ENCODE measurements at regions not wholly inside any gene's neighbourhood (a gene's known extent, or its start where the extent isn't known, plus 50 kb on each side); places are given as distances from the start of the nearest gene placed in this dataset.
"Not testable (repeated sequence)": the region's sequence is repeated elsewhere in the genome, so short reads cannot be mapped to it uniquely, and the experiment has no call there.

DNA sequence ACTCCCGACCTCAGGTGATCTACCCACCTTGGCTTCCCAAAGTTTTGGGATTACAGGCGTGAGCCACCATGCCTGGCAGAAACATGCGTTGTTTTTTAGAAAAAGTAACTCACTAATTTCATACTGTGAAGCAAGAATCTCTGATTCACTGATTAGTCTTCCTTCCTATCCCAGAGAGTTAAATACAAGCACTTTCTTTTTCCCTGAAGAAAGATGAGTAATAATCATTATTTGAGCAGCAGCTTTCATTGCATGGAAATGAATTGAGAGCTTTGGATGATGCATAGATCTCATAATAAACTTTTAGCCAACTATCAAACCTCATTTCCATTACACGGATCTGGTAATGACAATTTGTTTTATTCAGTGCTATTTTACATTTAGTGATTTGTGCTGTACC is 892.5 kb upstream of the EYS start:
- DNase-seq (ENCODE audit: low read depth in 4 of 4, low spot score in 2 of 4) = no peak

DNA sequence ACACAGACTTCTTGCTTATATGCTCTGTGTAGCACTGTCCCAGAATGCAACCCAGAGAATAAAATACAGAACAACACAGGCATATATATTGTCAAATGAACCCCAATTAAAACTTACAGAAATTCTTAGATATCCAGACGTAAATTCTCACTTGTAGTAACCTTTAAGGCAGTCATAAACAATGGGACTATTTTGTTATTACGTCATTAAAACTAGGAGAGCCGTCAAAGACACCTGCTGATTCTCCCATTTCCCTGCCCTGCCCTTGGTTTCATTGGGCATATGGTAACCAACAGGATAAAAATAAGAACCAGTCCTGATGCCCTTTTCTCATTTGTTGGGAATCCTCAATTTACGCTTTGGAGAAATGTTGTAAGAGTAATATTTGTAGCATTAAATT is 871.3 kb upstream of the EYS start:
- no peak for DNase-seq (ENCODE audit: low read depth in 4 of 4, low spot score in 2 of 4)

DNA sequence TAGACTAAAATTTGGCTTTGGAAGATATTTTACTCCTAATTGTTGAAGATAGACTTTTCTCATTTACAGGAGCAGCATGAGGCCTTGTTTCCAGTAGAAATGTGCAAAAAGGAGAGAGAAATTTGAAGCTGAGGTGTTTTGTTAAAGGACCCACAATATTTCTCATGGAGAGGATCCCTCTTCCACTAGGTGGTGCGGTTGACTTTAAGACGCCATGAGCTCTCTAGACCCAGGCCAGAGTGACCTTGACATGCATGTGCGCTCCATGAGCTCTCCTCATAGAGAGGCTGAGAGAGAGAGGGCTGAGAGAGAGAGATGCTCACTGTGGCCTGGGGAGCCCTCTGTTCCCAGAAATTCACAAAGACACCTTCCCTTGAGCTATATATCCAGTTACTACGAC is 861.2 kb upstream of the EYS start:
- no peak for DNase-seq (ENCODE audit: low read depth in 4 of 4, low spot score in 2 of 4)

DNA sequence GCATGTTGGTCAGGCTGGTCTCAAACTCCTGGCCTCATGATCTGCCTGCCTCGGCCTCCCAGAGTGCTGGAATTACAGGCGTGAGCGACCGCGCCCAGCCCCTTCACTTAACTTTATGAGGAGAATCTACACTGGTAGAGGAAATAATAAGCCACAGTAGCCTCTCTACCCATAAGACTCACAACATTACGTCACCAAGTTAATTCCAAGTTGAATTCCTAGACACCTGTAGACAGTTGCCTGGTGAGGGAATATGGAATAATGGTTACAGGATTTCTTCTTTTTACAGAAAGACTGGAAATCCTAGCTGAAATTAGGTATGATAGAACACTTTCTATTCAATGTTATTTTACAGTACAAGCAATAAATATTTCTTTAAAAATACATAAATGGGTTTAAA is 854.5 kb upstream of the EYS start:
- no peak for DNase-seq (ENCODE audit: low read depth in 4 of 4, low spot score in 2 of 4)

DNA sequence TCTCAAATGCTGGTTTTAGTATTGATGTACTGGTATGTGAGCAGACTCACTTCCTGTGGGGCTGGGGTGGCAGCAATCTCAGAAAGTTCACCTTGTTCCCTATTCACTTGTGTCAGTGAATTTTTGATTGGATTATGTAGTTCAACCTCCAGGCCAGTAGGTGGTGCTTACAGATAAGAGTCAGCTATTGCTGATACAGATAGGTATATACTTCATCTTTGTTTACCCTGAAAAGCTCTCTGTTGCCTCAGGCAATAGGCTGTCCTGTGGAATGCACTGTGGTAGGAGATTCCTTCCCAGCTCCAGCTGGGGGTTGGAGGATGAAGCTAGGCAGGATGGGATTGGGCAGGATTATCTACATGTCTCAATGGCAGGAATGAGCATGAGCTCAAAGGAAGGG is 851.2 kb upstream of the EYS start:
- no peak for DNase-seq (ENCODE audit: low read depth in 4 of 4, low spot score in 2 of 4)

DNA sequence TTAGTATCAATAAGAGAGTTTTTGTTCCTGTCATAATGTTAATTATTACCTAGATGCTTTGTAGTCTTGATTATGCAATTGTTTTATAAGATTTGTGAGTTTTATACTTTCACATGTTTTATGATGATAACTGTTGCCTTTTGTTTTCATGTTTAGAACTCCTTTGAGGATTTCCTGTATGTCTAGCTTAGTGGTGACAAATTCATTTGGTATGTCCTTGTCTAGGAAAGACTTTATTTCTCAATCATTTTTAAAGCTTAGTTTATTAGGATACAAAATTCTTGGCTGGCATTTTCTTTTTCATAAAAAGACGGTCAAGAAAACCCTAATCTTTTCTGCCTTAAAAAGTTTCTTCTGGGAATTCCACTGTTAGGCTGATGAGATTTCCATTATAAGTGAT is 849.9 kb upstream of the EYS start:
- no peak for DNase-seq (ENCODE audit: low read depth in 4 of 4, low spot score in 2 of 4)

DNA sequence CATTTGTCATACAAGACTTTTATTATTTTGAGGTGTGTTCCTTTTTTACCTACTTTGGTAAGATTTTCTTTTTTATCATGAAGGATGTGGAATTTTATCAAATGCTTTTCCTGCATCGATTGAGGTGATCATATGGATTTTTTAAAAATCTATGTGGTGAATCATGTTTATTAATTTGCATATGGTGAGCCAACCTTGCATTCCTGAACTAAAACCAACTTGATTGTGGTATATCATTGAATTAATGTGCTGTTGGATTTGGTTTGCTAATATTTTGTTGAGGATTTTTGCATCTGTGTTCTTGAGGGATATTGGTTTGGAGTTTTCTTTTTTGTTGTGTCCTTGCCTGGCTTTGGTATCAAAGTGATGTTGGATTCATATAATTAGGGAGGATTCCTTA is 848.1 kb upstream of the EYS start:
- DNase-seq (ENCODE audit: low read depth in 4 of 4, low spot score in 2 of 4) = no peak

DNA sequence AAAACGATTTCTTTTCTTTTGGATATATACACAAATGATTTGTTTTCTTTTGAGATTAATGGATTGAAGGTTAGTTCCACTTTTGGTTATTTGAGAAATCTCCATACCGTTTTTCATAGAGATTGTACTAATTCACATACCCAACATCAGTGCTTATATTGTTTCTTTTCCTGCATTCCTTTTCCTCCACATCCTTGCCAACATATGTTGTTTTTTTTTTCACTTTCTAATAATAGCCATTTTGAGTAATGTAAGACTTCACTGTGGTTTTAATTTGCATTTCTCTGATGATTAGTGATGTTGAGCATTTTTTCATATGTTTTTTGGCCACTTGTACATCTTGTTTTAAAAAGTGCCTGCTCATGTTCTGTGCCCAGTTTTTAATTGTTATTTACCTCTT is 846.4 kb upstream of the EYS start:
- no peak for DNase-seq (ENCODE audit: low read depth in 4 of 4, low spot score in 2 of 4)

DNA sequence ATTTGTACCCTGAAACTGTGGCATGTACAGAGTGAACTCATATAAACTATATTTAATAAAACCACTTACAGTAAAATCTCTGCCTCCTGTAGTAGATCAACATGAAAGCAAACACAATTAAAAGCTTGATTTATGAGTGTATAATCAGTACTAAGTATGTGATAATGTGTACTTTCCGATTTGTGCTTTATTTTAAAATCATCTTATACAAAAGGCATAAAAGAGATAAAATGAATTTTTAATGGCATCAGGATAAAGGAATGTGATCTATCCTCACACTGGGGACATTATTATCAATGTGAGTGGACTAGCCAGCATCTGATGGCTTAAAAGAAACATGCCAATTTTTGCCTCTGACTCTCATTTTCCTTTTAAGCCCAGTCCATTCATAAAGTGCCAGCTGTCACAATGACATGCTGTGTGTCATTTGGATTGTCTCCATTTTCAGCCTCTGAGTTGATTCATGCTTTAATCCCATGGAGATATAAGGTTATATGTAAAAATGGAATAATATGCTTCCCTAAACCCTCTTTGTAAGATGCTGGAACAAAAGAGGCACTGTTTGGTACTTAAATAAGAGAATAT is 831.6 kb upstream of the EYS start:
- no peak for DNase-seq (ENCODE audit: low read depth in 4 of 4, low spot score in 2 of 4)

DNA sequence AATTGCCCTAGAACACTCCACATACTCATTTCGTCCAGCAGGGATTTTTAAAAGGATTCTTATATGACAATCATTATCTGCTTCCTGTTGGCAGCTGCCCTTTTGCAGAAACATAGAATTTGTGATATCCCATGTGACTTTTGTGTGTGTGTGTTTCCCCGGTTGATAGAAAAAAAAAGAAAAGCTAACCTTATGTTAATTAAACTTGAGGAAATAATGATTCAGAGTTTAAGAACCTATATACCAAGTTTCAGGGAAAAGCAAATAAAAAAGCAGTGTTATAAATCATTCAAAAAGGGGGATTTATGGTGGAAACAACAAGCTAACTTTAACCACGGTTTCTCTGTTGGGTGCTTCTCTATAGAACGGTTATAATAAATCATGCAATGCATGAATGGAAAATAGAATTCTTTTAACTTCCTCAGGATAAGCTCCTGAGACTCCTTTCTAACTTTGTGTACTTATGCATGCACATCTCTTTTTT is 826.9 kb upstream of the EYS start:
- DNase-seq (ENCODE audit: low read depth in 4 of 4, low spot score in 2 of 4) = no peak

DNA sequence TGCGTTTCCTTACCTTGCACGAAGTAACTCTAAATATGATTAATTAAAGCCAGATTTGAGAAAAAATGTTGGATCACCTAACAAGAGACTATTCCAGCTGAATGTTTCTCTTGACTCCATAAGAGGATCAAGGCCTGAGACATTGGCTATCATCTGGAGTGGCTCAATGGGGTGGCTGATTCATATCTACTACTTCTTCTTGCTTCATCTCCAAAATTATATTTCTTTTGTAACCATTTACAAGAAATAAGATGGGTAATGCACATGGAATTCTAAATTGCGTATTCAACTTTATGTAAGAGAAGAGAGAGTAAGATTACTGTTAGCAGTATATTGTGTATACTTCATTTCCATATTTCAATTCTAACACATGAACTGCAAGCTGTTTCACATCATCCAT is 819.0 kb upstream of the EYS start:
- no peak for DNase-seq (ENCODE audit: low read depth in 4 of 4, low spot score in 2 of 4)

DNA sequence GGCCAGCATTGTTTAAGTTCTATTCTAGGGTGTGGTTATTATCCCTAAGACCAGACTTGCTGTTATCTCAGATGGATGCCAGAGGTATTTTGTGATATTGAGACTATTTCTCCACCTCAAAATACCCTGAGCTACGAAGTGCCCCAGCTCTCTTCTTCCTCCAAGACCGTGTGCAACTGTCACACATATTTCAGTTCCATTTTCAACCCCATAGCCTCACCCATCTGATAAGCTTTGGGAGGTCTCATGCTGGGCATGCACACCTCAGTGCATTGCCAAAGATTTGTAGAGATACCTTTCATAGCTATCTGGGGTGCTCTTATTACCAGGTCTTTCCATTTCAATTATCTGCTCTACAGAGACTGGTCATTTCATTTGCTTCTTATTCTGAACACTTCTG is 815.8 kb upstream of the EYS start:
- no peak for DNase-seq (ENCODE audit: low read depth in 4 of 4, low spot score in 2 of 4)

DNA sequence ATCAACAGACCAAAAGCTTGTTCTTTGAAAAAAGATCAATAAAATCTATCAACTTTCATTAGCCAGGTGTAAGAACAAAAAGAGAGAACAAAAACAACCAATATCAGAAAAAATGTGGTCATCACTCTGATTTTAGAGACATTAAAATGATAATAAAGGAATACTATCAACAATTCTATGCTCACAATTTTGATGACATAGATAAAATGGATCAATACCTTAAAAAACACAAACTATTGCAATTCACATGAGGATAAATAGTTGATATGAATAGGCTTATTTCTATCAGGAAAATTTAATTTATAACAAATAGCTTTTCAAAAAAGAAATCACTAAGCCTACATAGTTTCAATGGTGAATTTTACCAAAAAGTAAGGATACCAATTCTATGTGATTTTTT is 809.4 kb upstream of the EYS start:
- DNase-seq (ENCODE audit: low read depth in 4 of 4, low spot score in 2 of 4) = no peak

DNA sequence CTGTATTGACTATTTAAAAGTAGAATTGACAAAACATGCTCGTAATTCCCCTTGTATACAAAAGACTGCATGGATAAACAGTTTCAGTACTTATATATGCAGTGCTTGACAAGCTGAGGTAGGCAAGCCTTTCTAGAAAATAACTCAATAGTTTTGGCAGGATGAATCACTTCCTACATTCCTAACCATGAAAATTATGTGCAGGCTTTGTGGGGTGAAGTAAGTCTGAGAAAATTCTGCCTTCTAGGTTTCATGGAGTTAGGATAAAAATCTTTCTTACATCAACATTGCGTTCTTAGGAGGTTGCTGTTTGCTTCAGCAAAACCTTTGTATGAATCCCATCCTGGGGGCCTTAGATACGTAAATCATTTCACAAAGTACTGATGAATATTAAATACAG is 801.4 kb upstream of the EYS start:
- no peak for DNase-seq (ENCODE audit: low read depth in 4 of 4, low spot score in 2 of 4)

DNA sequence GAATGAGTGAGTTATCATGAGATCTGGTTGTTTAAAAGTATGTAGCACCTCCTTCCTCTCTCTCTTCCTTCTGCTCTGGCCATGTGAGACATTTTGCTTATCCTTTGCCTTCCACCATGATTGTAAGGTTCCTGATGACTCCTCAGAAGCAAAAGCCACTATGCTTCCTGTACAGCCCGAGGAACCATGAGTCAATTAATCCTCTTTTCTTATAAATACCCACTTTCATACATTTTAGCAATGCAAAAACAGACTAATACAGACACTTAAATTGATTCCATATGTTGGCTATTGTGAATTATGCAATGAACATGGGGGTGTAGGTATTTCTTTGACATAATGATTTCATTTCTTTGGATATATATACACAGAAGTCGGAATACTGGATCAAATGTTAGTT is 792.8 kb upstream of the EYS start:
- DNase-seq (ENCODE audit: low read depth in 4 of 4, low spot score in 2 of 4) = no peak

DNA sequence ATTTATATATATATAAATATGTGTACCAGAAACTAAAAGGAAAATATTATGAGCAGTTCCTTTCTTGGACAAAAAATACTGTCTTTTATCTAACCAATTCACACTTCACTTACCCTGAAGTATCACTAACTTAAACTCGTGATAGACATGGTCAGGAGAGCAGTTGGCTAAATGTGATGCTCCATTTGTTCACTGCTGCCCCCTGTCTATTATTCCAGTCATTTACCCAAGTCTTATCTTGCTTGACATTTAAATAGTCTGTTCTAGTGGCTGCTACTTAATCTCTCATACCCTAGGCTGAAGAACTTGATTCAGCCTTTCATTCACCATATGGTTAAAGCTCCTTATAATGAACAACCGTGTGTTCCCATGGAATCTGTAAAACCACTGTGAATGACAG is 789.6 kb upstream of the EYS start:
- DNase-seq (ENCODE audit: low read depth in 4 of 4, low spot score in 2 of 4) = peak in 1 of 4 donors; percentile 0

DNA sequence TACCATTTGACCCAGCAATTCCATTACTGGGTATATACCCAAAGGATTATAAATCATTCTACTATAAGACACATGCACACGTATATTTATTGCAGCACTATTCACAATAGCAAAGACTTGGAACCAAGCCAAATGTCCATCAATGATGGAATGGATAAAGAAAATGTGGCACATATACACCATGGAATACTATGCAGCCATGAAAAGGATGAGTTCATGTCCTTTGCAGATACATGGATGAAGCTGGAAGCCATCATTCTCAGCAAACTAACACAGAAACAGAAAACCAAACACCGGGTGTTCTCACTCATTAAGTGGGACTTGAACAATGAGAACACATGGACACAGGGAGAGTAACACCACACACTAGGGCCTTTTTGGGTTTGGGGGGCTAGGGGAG is 787.6 kb upstream of the EYS start:
- not testable (repeated sequence) for DNase-seq (ENCODE audit: low read depth in 4 of 4, low spot score in 2 of 4)

DNA sequence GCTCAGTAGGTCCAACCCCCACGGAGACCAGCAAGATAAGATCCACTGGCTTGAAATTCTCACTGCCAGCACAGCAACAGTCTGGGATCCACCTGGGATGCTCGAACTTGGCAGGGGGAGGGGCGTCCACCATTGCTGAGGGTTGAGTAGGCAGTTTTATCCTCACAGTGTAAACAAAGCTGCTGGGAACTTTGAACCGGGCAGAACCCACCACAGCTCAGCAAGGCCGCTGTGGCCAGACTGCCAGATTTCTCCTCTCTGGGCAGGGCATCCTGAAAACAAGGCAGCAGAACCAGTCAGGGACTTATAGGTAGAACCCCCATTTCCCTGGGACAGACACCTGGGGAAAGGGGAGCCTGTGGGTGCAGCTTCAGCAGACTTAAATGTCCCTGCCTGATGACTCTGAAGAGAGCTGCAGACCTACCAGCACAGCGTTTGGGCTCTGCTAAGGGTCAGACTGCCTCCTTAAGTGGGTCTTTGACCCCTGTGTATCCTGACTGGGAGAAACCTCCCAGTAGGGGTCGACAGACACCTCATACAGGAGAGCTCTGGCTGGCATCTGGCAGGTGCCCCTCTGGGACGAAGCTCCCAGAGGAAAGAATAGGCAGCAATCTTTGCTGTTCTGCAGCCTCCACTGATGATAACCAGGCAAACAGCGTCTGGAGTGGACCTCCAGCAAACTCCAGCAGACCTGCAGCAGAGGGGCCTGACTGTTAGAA is 782.4 kb upstream of the EYS start:
- DNase-seq (ENCODE audit: low read depth in 4 of 4, low spot score in 2 of 4) = no peak

DNA sequence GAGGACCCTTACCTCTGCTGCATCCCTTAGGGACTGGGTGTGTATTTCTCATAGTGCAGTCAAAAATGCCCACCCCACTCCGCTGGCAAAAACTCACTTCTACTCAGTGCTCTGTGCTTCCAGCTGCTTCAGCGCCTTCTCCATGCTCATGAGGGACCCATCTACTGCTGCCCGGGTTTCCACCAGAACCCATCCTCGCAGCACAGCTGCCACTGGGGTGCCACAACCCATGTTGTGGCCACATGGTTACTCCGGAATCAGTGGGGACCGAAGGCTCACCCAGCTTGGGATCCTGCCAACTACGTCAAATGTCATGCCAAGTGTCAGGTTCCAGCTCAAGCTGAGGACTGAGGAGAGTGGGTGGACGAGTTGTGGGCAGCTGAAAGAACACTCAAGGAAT is 774.2 kb upstream of the EYS start:
- no peak for DNase-seq (ENCODE audit: low read depth in 4 of 4, low spot score in 2 of 4)

DNA sequence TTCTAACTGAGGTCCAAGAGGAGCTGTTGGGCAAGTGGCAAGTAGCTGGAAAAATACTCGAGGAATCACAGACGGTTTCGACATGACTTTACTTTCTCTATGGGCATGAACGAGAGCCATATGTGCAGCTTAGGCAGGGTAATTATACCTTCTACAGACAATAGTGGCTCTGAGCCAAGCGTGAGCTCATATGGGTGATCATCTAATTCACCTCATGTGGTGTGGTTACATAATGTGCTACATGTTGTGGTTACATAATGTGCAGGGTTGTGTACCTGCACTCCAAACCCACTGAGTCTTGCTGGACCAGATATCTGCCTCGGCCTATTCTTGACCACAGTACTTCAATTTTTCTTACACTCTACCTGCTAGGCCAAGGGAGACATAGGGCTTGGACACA is 771.7 kb upstream of the EYS start:
- no peak for DNase-seq (ENCODE audit: low read depth in 4 of 4, low spot score in 2 of 4)

DNA sequence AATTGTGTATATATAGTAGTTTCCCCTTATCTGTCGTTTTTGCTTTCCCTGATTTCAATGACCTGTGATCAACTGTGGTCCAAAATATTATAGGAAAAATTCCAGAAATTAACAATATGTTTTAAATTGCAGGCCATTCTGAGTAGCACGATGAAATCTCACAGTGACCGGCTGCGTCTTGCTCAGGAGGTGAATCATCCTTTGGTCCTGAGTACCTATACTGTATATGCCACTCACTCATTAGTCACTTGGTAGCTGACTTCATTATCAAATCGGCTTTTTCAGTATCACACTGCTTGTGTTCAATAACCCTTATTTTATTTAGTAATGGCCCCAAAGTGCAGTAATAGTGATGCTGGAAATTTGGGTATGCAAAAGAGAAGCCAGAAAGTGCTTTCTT is 728.3 kb upstream of the EYS start:
- DNase-seq (ENCODE audit: low read depth in 4 of 4, low spot score in 2 of 4) = no peak

DNA sequence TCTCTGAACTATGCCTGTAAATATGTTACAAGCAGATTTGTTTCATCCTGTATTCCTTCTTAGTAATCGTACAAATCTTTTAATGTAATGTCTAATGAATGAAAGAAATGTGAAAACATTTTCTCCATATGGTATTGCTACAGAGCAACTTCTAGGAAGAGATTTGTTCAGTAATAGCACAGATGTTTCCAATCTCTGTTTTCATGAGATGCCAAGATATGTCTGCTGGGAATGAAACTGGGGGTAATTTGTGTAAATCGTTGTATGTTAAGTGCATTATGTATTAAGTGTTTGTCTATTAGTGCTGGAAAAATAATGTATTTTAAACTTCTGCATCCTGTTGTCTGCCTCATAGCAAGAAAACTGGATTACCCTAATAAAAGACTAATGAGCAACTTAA is 722.2 kb upstream of the EYS start:
- DNase-seq (ENCODE audit: low read depth in 4 of 4, low spot score in 2 of 4) = peak in 1 of 4 donors; percentile 25

DNA sequence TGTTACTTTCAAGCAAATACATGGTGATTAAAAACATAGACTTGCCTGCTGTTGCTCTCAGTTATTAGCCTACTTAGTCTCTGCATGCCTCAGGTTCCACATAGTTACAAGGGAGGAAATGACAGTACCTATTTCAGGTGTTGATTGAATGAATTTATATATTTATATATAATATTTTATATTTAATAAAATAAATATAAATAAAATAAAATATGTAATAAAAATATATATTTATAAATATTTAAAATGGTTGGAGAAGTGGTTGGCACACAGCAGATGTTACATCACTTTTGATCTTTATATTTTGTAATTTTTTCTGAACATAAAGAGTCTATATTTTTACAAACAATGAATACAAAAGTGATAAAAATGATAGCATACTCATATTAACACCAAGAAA is 716.0 kb upstream of the EYS start:
- DNase-seq (ENCODE audit: low read depth in 4 of 4, low spot score in 2 of 4) = no peak
